Smooth muscle cell (in vitro differentiated cells): ENCODE measurements at regions not wholly inside any gene's neighbourhood (a gene's known extent, or its start where the extent isn't known, plus 50 kb on each side); places are given as distances from the start of the nearest gene placed in this dataset.

ENCODE experiments used
- DNase-seq: peaks from one replicate; lab custom pipeline; 2025; ENCODE audit not compliant: unreplicated experiment; lab: John Stamatoyannopoulos, UW
- H2AFZ ChIP-seq: fragments of 200-600 bp; sonication (generic); 2 replicates; pipeline ENCODE4 v1.6.0; 2016; ENCODE audit warnings: antibody characterized with exemption, low read depth, mild to moderate bottlenecking
- H3F3A ChIP-seq: fragments of 200-600 bp; sonication (generic); 2 replicates; pipeline ENCODE4 v1.6.0; 2017; ENCODE audit warnings: antibody characterized with exemption, low read depth
- H3K27ac ChIP-seq: fragments of 200-600 bp; sonication (generic); 2 replicates; pipeline ENCODE4 v1.5.1; 2016; ENCODE audit warnings: low read depth, mild to moderate bottlenecking
- H3K27me3 ChIP-seq: fragments of 200-600 bp; sonication (generic); 2 replicates; pipeline ENCODE4 v1.6.1; 2016; ENCODE audit warnings: low read depth, mild to moderate bottlenecking
- H3K36me3 ChIP-seq: fragments of 200-600 bp; sonication (generic); 2 replicates; pipeline ENCODE4 v1.5.1; 2016; ENCODE audit warnings: low read depth
- H3K4me1 ChIP-seq: fragments of 200-600 bp; sonication (generic); 2 replicates; pipeline ENCODE4 v1.5.1; 2016; ENCODE audit warnings: low read depth
- H3K4me2 ChIP-seq: fragments of 200-600 bp; sonication (generic); 2 replicates; pipeline ENCODE4 v1.6.0; 2016; ENCODE audit warnings: mild to moderate bottlenecking
- H3K4me3 ChIP-seq: fragments of 200-600 bp; sonication (generic); 2 replicates; pipeline ENCODE4 v1.5.1; 2016; ENCODE audit warnings: mild to moderate bottlenecking
- H3K79me2 ChIP-seq: fragments of 200-600 bp; sonication (generic); 2 replicates; pipeline ENCODE4 v1.6.0; 2016; ENCODE audit warnings: low read depth, mild to moderate bottlenecking
- H3K9ac ChIP-seq: fragments of 200-600 bp; sonication (generic); 2 replicates; pipeline ENCODE4 v1.6.0; 2016; ENCODE audit warnings: low read depth
- H3K9me3 ChIP-seq: fragments of 200-600 bp; sonication (generic); replicated peaks from 2 replicates; pipeline ENCODE4 v1.5.1; 2016; ENCODE audit warnings: low read depth
- H4K20me1 ChIP-seq: fragments of 200-600 bp; sonication (generic); 2 replicates; pipeline ENCODE4 v1.6.0; 2016; ENCODE audit warnings: low read depth
- CTCF ChIP-seq: fragments of 200-600 bp; sonication (generic); IDR thresholded peaks from 2 replicates; pipeline ENCODE4 v1.5.1; 2017; ENCODE audit warnings: borderline replicate concordance, mild to moderate bottlenecking, antibody characterized with exemption; ENCODE audit not compliant: insufficient read depth, poor library complexity, severe bottlenecking
- WGBS: methylation state at CpG from one replicate; pipeline ENCODE4 v1.1.7; 2016; ENCODE audit warnings: low lambda C conversion rate; 5-methylcytosine and 5-hydroxymethylcytosine counted together

GRCh38 chr9:107137495-107138202 lies 145.4 kb upstream of the RAD23B start:
- Histone ChIP-seq H2AFZ (no peak overlapping the region), H3K4me1 (no peaks in the 10 kb centered on the region), H3K27me3 (no peaks in the 10 kb centered on the region), H4K20me1 (no peaks in the 10 kb centered on the region), H3K36me3 (no peaks in the 10 kb centered on the region), H3K27ac (no peak overlapping the region), H3K79me2 (no peaks in the 10 kb centered on the region), H3K9ac (no peak overlapping the region), H3K4me3 (no peak overlapping the region), H3F3A (no peaks in the 10 kb centered on the region), H3K9me3 (no peaks in the 10 kb centered on the region), H3K4me2 (no peak overlapping the region)
- TF ChIP-seq CTCF: peak; percentile 70
- DNase-seq: no peak
- WGBS: 73% methylated on average over 9 of the region's 9 CpGs

- 80% methylated on average over 5 of the region's 5 CpGs for WGBS
- no peak for DNase-seq
- Histone ChIP-seq H3K27ac (no peak overlapping the region), H3K4me1 (no peaks in the 10 kb centered on the region), H3K4me2 (no peak overlapping the region), H2AFZ (no peak overlapping the region), H3K27me3 (no peaks in the 10 kb centered on the region), H3K4me3 (no peak overlapping the region), H3K79me2 (no peaks in the 10 kb centered on the region), H4K20me1 (no peaks in the 10 kb centered on the region), H3F3A (no peaks in the 10 kb centered on the region), H3K36me3 (no peaks in the 10 kb centered on the region), H3K9ac (no peak overlapping the region), H3K9me3 (no peaks in the 10 kb centered on the region)
- TF ChIP-seq CTCF: no peak
These were observed 144.7 kb upstream of the RAD23B start for GRCh38 chr9:107138261-107138992.

GRCh38 chr9:107141967-107142366 lies 141.1 kb upstream of the RAD23B start:
- WGBS: 78% methylated on average over 5 of the region's 5 CpGs
- no peaks in the 10 kb centered on the region for H3K79me2 ChIP-seq
- no peaks in the 10 kb centered on the region for H3F3A ChIP-seq
- no peak for TF ChIP-seq CTCF
- no peak overlapping the region for H3K9ac ChIP-seq
- no peak overlapping the region for H3K4me2 ChIP-seq
- no peak overlapping the region for H3K4me3 ChIP-seq
- no peaks in the 10 kb centered on the region for H3K36me3 ChIP-seq
- H4K20me1 ChIP-seq: no peaks in the 10 kb centered on the region
- no peak for DNase-seq
- H3K27me3 ChIP-seq: no peaks in the 10 kb centered on the region
- peak overlapping the region; percentile 29 for H2AFZ ChIP-seq
- no peaks in the 10 kb centered on the region for H3K4me1 ChIP-seq
- H3K9me3 ChIP-seq: no peaks in the 10 kb centered on the region
- H3K27ac ChIP-seq: no peak overlapping the region

GRCh38 chr9:107142430-107142829 lies 140.6 kb upstream of the RAD23B start:
- H3K27ac ChIP-seq: no peak overlapping the region
- H3K36me3 ChIP-seq: no peaks in the 10 kb centered on the region
- H3K4me3 ChIP-seq: no peak overlapping the region
- no peak overlapping the region for H3K4me2 ChIP-seq
- H2AFZ ChIP-seq: peak overlapping the region; percentile 29
- H3K4me1 ChIP-seq: no peaks in the 10 kb centered on the region
- H3F3A ChIP-seq: no peaks in the 10 kb centered on the region
- no peak overlapping the region for H3K9ac ChIP-seq
- no peaks in the 10 kb centered on the region for H3K9me3 ChIP-seq
- H3K27me3 ChIP-seq: no peaks in the 10 kb centered on the region
- no peaks in the 10 kb centered on the region for H4K20me1 ChIP-seq
- H3K79me2 ChIP-seq: no peaks in the 10 kb centered on the region
- TF ChIP-seq CTCF: no peak
- WGBS: 78% methylated on average over 1 of the region's 1 CpG
- DNase-seq: no peak
